HG03196 (cell line): ENCODE measurements at regions not wholly inside any gene's neighbourhood (a gene's known extent, or its start where the extent isn't known, plus 50 kb on each side); places are given as distances from the start of the nearest gene placed in this dataset.

Experiments used
- ATAC-seq: cut with Tn5 transposase; IDR thresholded peaks from one replicate; pipeline ENCODE4 v1.9.1; 2021; ENCODE audit not compliant: unreplicated experiment

- peak; percentile 29 for ATAC-seq
These were observed 226.4 kb upstream of the KLF14 start for GRCh38 chr7:130960208-130960988.

GRCh38 chr7:130961128-130961601 is 227.2 kb upstream of the KLF14 start:
- peak; percentile 77 for ATAC-seq

- no peak for ATAC-seq
These were observed 228.1 kb upstream of the KLF14 start for GRCh38 chr7:130962109-130962508.

- ATAC-seq, result no peak
These were observed 229.3 kb upstream of the KLF14 start for GRCh38 chr7:130963339-130963738.

- ATAC-seq, result no peak
These were observed 231.5 kb upstream of the KLF14 start for GRCh38 chr7:130965515-130965914.

- peak; percentile 37 for ATAC-seq
These were observed 232.4 kb upstream of the KLF14 start for GRCh38 chr7:130966246-130967009.

GRCh38 chr7:130970196-130970595 is 236.2 kb upstream of the KLF14 start:
- ATAC-seq, result no peak

GRCh38 chr7:130970696-130971095 is 236.7 kb upstream of the KLF14 start:
- ATAC-seq, result no peak

- ATAC-seq, result no peak
These were observed 237.3 kb upstream of the KLF14 start for GRCh38 chr7:130971297-130971696.

GRCh38 chr7:130972201-130972600 is 238.2 kb upstream of the KLF14 start:
- ATAC-seq, result no peak

GRCh38 chr7:130973637-130974036 is 239.6 kb upstream of the KLF14 start:
- no peak for ATAC-seq

GRCh38 chr7:130974169-130974568 is 240.2 kb upstream of the KLF14 start:
- ATAC-seq, result no peak

GRCh38 chr7:130974794-130975193 is 240.8 kb upstream of the KLF14 start:
- ATAC-seq, result no peak

GRCh38 chr7:130975731-130976130 is 241.7 kb upstream of the KLF14 start:
- ATAC-seq, result no peak

- peak; percentile 78 for ATAC-seq
These were observed 248.2 kb upstream of the KLF14 start for GRCh38 chr7:130982160-130982638.

- no peak for ATAC-seq
These were observed 248.6 kb upstream of the KLF14 start for GRCh38 chr7:130982651-130983050.

- no peak for ATAC-seq
These were observed 251.4 kb upstream of the KLF14 start for GRCh38 chr7:130985361-130985760.

- no peak for ATAC-seq
These were observed 252.3 kb upstream of the KLF14 start for GRCh38 chr7:130986261-130986690.

GRCh38 chr7:130987092-130987491 is 253.1 kb upstream of the KLF14 start:
- no peak for ATAC-seq

- ATAC-seq, result no peak
These were observed 254.4 kb upstream of the KLF14 start for GRCh38 chr7:130988443-130988842.

GRCh38 chr7:130989101-130989795 is 255.2 kb upstream of the KLF14 start:
- ATAC-seq, result no peak
